MCF 10A (cell line): ENCODE measurements at regions not wholly inside any gene's neighbourhood (a gene's known extent, or its start where the extent isn't known, plus 50 kb on each side); places are given as distances from the start of the nearest gene placed in this dataset.

Experiments
- BruUV-seq: library from RNA; stranded (reverse); fragments of 400-500 nt; replicated peaks from 2 replicates; lab custom pipeline; 2021; lab: Mats Ljungman, UMichigan
- CTCF ChIA-PET: fragments of 300-600 bp; sonication (Branson Sonifier 250); formaldehyde crosslinking; extraction: SDS; loops from one replicate; lab custom pipeline; 2021; ENCODE audit warnings: antibody characterized with exemption, inconsistent platforms; lab: Yijun Ruan, JAX
- POLR2A ChIA-PET: fragments of 300-600, 350-650 bp; sonication (Branson Sonifier 250); formaldehyde crosslinking; extraction: SDS; loops from one replicate; lab custom pipeline; 2020; ENCODE audit warnings: antibody characterized with exemption, inconsistent platforms; lab: Yijun Ruan, JAX
- DNase-seq: peaks from one replicate; pipeline ENCODE4 v3.0.0-alpha.2; 2018; ENCODE audit not compliant: unreplicated experiment
- H3K27ac Mint-ChIP-seq: one replicate; pipeline ENCODE4 v1.8.0; 2022; ENCODE audit warnings: mild to moderate bottlenecking, low read depth, mixed read lengths; ENCODE audit not compliant: unreplicated experiment
- H3K27me3 Mint-ChIP-seq: one replicate; pipeline ENCODE4 v1.8.0; 2022; ENCODE audit warnings: mixed read lengths; ENCODE audit not compliant: insufficient read depth, unreplicated experiment
- H3K36me3 Mint-ChIP-seq: one replicate; pipeline ENCODE4 v1.8.0; 2022; ENCODE audit warnings: mild to moderate bottlenecking, moderate library complexity, mixed read lengths; ENCODE audit not compliant: insufficient read depth, unreplicated experiment
- H3K4me1 Mint-ChIP-seq: one replicate; pipeline ENCODE4 v1.8.0; 2022; ENCODE audit warnings: mixed read lengths; ENCODE audit not compliant: insufficient read depth, unreplicated experiment
- H3K4me3 Mint-ChIP-seq: one replicate; pipeline ENCODE4 v1.8.0; 2022; ENCODE audit warnings: mild to moderate bottlenecking, moderate library complexity, mixed read lengths; ENCODE audit not compliant: unreplicated experiment
- H3K9me3 Mint-ChIP-seq: one replicate; pipeline ENCODE4 v1.8.0; 2022; ENCODE audit warnings: mixed read lengths; ENCODE audit not compliant: unreplicated experiment
- CTCF ChIP-seq: fragments of 200-600 bp; IDR thresholded peaks from one replicate; pipeline ENCODE4 v1.8.0; 2022; ENCODE audit warnings: antibody characterized with exemption, mild to moderate bottlenecking; ENCODE audit not compliant: unreplicated experiment
- intact Hi-C: fragments of 100-400 bp; cut with micrococcal nuclease; formaldehyde crosslinking; loops from 2 replicates; pipeline ENCODE4 v1.14.1; 2022

GRCh38 chr10:111993872-111994426 lies 189.6 kb downstream of the GPAM start:
- BruUV-seq: no TSS peak
- CTCF ChIA-PET: interaction anchor here (1.2 to 1.6 kb wide), 2 partner anchors 137 to 238 kb away, joined by 3 to 4 read pairs; no protein-coding TSS in a partner anchor
- Mint-ChIP-seq H3K4me3 (no peak overlapping the region), H3K27ac (no peak overlapping the region), H3K27me3 (peaks cover 12% of the 10 kb centered on the region), H3K4me1 (peaks cover 6% of the 10 kb centered on the region), H3K36me3 (peaks cover 6% of the 10 kb centered on the region), H3K9me3 (no peaks in the 10 kb centered on the region)
- intact Hi-C loops: no loop called here
- DNase-seq: no peak
- TF ChIP-seq CTCF: no peak
- POLR2A ChIA-PET: no interaction called here

GRCh38 chr10:111996103-111996502 lies 187.5 kb downstream of the GPAM start:
- intact Hi-C loops: no loop called here
- POLR2A ChIA-PET: no interaction called here
- Mint-ChIP-seq H3K9me3 (no peaks in the 10 kb centered on the region), H3K4me1 (peaks cover under 1% of the 10 kb centered on the region), H3K4me3 (no peak overlapping the region), H3K27me3 (peaks cover 3% of the 10 kb centered on the region), H3K36me3 (no peaks in the 10 kb centered on the region), H3K27ac (no peak overlapping the region)
- no peak for DNase-seq
- TF ChIP-seq CTCF: no peak
- CTCF ChIA-PET: interaction anchor here (0.6 to 1.3 kb wide), 2 partner anchors 141 to 731 kb away, joined by 3 to 4 read pairs; no protein-coding TSS in a partner anchor
- no TSS peak for BruUV-seq

- Mint-ChIP-seq H3K27ac (no peak overlapping the region), H3K9me3 (no peaks in the 10 kb centered on the region), H3K4me1 (no peaks in the 10 kb centered on the region), H3K27me3 (no peaks in the 10 kb centered on the region), H3K36me3 (no peaks in the 10 kb centered on the region), H3K4me3 (no peak overlapping the region)
- no peak for TF ChIP-seq CTCF
- POLR2A ChIA-PET: no interaction called here
- intact Hi-C loops: no loop called here
- DNase-seq: no peak
- CTCF ChIA-PET: no interaction called here
- no TSS peak for BruUV-seq
Measured at GRCh38 chr10:111998728-111999127, 184.8 kb downstream of the GPAM start.

- no peak for DNase-seq
- H3K9me3 Mint-ChIP-seq: no peaks in the 10 kb centered on the region
- ChIA-PET CTCF (interaction anchor here (0.7 kb wide), 1 partner anchor 12 kb away, joined by 3 read pairs; no protein-coding TSS in a partner anchor), POLR2A (no interaction called here)
- no peaks in the 10 kb centered on the region for H3K36me3 Mint-ChIP-seq
- intact Hi-C loops: no loop called here
- TF ChIP-seq CTCF: no peak
- H3K27me3 Mint-ChIP-seq: no peaks in the 10 kb centered on the region
- no peak overlapping the region for H3K4me3 Mint-ChIP-seq
- no peaks in the 10 kb centered on the region for H3K4me1 Mint-ChIP-seq
- no peak overlapping the region for H3K27ac Mint-ChIP-seq
- no TSS peak for BruUV-seq
Measured at GRCh38 chr10:111999205-111999914, 184.2 kb downstream of the GPAM start.
